ENCODE measurements at regions not wholly inside any gene's neighbourhood (a gene's known extent, or its start where the extent isn't known, plus 50 kb on each side); places are given as distances from the start of the nearest gene placed in this dataset.
A peak's percentile ranks its signal among the peaks of the same experiment; 100 is the strongest.
"Not testable (repeated sequence)": the region's sequence is repeated elsewhere in the genome, so short reads cannot be mapped to it uniquely, and the experiment has no call there.

- DNase-seq (ENCODE audit: low read depth) = peak; percentile 97
These were observed 161.0 kb downstream of the SKIDA1 start for GRCh38 chr10:21364196-21365114.

- DNase-seq (ENCODE audit: low read depth) = peak; percentile 31
These were observed 161.8 kb downstream of the SKIDA1 start for GRCh38 chr10:21363731-21364104.

DNA sequence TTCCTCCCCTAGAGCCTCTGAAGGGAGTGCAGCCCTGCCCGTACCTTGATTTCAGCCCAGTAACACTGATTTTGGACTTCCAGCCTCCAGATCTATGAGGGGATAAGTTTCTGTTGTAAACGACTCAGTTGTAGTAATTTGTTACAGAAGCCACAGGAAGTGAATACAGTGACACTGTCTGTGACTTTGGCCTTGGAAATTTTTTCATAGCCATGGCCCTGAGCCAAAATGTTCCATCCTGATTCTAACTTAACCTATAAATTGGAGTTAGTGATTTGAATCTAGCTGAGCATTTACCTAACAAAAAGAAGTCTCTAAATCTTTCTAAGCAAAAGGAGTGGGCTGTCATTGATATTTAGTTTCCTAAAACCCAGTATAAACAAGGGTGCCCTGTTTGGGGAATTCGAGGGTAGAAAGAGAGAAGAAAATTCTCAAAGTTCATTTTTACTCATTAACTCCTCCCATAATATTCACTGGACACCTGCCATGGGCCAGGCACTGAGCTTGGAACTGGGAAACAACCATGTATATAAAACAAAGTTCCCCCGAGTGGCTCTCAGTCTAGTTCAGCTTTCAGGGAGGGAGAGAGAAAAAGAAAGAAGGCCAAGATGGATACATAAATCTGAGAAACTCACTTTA lies 162.3 kb downstream of the SKIDA1 start:
- DNase-seq (ENCODE audit: low read depth) = no peak

DNA sequence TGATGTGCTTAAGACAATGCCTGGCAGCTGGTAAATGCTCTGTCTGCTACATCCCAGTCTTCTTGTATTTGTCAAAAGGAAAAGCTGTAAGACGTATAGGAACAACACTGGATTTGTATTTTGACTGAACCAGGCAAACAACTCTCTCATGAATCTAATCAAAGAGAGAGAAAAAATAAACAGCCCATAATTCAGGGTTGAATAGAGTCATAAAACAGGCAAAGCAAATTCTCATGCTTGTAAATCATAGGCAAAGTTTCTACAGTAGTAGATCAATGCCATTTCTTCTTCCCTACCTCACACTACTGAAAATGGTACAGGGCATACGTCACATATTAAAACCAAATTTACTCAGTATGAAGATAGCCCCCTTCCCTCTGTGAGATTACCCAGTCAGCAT lies 166.3 kb downstream of the SKIDA1 start:
- DNase-seq (ENCODE audit: low read depth) = no peak

GRCh38 chr10:21355591-21356011 lies 169.9 kb downstream of the SKIDA1 start:
- peak; percentile 47 for DNase-seq (ENCODE audit: low read depth)

DNA sequence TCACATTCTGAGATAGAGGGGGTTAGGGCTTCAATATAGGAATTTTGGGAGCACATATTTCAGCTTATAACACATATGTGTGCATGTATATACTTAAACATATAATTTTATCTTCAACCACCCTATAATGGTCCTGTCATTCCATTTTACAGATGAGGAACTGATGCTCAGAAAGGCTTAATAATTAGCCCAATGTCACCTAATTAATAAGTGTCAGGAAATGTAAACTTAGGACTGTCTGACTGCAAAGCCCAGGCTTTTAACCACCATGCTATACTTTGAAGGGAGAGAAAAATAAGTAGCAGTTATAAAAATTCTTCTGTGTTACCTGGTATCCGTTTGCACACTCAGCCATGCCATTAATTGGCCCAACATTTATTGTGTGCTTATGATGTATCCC lies 172.6 kb downstream of the SKIDA1 start:
- no peak for DNase-seq (ENCODE audit: low read depth)

- not testable (repeated sequence) for DNase-seq (ENCODE audit: low read depth)
These were observed 173.9 kb downstream of the SKIDA1 start for GRCh38 chr10:21351594-21351993.

GRCh38 chr10:21349912-21350286 lies 175.6 kb downstream of the SKIDA1 start:
- DNase-seq (ENCODE audit: low read depth) = no peak

DNA sequence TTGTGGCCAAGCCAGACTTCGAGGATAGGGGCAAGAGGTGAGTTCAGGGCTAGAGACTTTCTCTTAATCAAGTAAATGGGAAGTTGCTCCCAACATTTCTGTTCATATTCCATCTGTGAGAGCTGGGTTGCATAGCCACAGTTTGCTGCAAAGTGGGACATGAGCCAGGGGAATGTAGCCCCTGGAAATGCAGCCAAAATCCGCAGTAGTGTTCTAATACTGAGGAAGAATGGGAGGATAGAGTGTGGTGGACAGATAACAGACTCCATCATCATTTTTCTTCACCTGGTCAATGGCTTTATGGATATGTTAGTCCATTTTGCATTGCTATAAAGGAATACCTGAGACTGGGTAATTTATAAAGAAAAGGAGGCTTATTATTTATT lies 177.7 kb downstream of the SKIDA1 start:
- DNase-seq (ENCODE audit: low read depth) = no peak

- DNase-seq (ENCODE audit: low read depth) = no peak
These were observed 178.3 kb downstream of the SKIDA1 start for GRCh38 chr10:21347043-21347784.

DNA sequence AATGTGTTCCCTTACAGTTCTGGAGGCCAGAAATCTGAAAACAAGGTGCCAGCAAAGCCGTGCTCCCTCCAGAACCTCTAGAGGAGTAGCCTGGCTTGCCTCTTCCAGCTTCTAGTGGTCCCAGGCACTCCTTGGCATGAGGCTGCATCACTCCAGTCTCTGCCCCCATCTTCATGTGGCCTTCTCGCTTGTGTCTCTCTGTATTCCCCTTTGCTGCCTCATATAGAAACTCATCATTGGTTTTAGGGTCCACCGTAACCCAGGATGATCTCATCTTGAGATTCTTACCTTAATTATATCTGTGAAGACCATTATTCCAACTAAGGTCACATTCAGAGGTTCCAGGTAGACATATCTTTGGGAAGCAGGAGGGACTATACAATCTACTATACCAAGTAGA lies 182.4 kb downstream of the SKIDA1 start:
- DNase-seq (ENCODE audit: low read depth) = no peak

DNA sequence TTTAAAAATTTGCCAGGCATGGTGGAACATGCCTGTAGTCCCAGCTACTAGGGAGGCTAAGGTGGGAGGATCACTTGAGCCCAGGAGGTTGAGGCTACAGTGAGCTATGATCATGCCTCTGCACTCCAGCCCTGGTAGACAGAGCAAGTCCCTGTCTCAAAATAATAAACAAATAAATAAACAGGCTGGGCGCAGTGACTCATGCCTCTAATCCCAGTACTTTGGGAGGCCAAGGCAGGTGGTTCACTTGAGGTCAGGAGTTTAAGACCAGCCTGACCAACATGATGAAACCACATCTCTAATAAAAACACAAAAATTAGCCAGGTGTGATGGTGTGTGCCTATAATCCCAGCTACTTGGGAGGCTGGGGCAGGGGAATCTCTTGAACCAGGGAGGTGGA lies 183.0 kb downstream of the SKIDA1 start:
- DNase-seq (ENCODE audit: low read depth) = not testable (repeated sequence)

- peak; percentile 81 for DNase-seq (ENCODE audit: low read depth)
These were observed 185.2 kb downstream of the SKIDA1 start for GRCh38 chr10:21340331-21340730.

DNA sequence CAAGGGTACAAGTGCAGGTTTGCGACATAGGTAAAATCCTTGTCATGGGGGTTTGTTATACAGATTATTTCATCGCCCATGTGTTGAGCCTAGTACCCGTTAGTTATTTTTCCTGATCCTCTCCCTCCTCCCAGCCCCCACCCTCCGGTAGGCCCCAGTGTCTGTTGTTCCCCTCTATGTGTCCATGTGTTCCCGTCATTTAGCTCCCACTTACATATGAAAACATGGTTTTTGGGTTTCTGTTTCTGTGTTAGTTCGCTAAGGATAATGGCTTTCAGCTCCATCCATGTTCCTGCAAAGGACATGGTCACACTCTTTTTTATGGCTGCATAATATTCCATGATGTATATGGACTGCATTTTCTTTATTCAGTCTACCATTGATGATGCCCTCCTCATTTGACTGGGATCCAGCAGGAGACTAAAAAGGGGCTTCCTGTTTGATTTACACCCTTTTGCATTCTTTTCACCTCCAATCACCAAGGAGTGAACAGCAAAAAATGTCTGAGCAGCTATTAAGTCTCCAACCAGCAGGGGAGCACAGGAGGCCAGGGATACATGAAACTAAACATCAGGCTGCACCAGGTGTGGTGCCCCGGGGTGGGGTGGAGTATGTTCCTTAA lies 188.2 kb downstream of the SKIDA1 start:
- no peak for DNase-seq (ENCODE audit: low read depth)

GRCh38 chr10:21336476-21337170 lies 188.9 kb downstream of the SKIDA1 start:
- peak; percentile 99 for DNase-seq (ENCODE audit: low read depth)

DNA sequence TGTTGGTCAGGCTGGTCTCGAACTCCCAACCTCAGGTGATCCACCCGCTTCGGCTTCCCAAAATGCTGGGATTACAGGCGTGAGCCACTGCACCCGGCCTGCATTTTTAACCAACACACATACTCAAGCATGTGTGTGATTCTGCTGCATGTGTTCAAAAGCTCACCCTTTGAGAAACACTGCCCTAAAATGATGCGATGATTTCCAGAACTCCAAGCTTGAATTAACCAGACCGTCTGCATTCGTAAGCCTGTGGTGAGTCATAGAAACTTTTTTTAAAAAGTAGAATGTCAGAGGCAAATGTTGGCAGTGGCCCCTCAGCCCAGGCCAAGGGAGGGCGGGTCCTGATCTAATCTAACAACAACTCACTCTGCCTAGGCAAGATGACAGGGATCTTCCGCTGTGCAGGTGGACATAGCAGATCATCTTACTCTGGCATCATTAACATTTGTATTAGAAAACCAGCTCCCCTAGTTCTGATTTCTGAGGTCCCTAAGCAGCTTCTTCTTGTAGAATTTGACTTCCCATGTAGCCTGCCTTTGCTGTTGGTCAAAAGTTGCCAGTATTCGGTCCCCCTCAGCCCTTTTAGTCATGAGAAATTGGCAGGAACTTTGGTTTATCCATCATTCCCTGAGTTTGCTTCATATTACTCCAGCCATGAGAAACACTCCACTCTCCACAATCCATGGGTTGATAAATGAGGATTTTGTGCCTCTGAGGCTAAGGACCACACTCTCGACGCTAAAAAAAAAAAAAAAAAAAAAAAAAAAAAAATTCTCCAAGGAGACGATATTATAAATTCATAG lies 190.4 kb downstream of the SKIDA1 start:
- DNase-seq (ENCODE audit: low read depth) = peak; percentile 91

DNA sequence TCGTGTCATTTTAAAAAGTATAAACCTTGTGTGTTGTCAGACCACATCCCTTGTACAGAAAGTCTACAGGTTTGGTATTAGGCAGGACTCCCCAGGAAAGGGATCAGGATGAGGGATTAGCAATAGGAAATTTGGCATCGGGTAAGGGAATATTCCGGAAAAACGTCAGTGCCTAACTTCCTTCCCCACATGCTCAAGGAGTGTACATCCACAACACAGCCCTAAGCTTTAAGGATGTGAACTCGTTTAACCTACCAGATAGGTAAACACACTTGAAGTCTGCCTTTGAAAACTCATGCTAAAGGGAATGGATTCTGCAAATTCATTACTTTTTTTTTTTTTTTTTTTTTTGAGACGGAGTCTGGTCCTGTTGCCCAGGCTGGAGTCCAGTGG lies 194.9 kb downstream of the SKIDA1 start:
- no peak for DNase-seq (ENCODE audit: low read depth)

GRCh38 chr10:21329995-21330627 lies 195.4 kb downstream of the SKIDA1 start:
- peak; percentile 87 for DNase-seq (ENCODE audit: low read depth)

GRCh38 chr10:21327289-21327993 lies 198.0 kb downstream of the SKIDA1 start:
- no peak for DNase-seq (ENCODE audit: low read depth)

Data from ELR (cell line).